HG02943 (cell line): ENCODE measurements at regions not wholly inside any gene's neighbourhood (a gene's known extent, or its start where the extent isn't known, plus 50 kb on each side); places are given as distances from the start of the nearest gene placed in this dataset.

ENCODE experiments used
- ATAC-seq: cut with Tn5 transposase; IDR thresholded peaks from one replicate; pipeline ENCODE4 v1.9.1; 2021; ENCODE audit warnings: mild to moderate bottlenecking, low read depth, moderate library complexity; ENCODE audit not compliant: unreplicated experiment

DNA sequence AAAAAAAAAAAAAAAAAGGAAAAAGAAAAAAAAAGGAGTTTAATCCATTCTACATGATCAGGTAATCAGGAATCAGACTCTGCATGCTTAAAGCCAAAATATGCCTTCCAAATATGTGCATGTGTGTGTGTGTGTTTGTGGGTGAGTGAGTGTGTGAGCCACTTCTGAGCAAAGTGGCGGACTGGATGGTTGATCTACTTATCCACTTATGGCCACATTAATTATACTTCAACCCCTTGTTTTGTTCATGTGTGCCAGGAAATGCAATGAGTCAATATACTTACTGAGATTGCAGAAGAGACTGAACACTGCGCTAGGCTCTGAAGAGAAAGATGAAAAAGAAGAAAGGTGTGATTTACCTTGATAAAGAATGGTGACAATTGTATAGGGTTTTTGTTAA is 586.5 kb upstream of the NXPH2 start:
- no peak for ATAC-seq

DNA sequence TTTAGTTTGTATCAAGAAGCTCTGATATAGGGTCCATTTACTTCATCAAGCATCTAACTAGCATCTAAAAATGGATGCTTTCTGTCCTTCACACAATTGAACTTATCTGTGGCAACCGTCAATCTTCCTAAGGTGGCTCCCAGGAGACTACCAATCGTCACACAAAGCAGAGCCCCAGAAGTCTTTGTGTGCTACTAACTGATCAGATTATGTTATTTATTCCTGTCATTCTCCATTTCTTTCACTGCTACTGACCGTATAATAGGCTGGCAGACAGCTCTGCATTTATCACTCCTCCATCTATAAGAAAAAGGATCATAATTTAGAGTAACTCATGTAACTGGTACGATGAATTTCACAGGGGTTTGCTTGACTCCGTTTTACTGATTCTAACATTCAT is 585.0 kb upstream of the NXPH2 start:
- no peak for ATAC-seq

DNA sequence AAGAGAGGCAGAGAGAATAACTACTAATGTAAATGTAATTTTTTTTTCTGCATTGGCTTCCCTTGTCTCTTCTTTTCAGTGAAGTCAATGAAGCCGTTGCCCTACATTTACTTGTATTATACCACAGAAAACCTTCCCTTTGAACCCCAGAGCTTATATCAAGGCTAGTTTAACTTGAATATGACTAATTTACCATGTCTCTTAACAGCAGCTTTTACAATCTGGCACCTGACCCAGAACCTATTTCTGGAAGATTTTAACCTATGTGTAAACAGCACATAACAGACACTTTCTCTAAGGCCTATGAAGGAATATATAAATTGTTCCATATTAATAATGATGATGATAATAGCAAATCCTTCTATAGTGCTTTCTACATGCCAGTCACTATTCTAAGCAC is 580.5 kb upstream of the NXPH2 start:
- no peak for ATAC-seq

DNA sequence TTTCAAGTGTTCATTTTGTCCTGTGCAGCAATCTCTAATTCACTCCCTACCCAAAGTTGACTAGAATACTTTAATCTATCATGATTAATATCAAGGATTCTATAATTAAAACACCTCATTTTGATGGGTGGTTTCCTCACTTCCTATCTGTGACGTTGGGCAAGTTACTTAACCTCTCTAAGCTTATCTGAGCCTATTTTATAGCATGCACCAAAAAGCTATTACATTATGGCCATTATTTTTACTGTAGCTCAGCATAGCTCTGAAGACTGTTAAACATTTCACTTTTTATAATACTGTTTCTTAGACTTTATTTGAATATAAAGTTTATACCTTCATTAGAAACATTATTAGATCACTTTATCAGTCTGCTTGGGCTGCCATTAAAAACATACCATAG is 579.6 kb upstream of the NXPH2 start:
- no peak for ATAC-seq

DNA sequence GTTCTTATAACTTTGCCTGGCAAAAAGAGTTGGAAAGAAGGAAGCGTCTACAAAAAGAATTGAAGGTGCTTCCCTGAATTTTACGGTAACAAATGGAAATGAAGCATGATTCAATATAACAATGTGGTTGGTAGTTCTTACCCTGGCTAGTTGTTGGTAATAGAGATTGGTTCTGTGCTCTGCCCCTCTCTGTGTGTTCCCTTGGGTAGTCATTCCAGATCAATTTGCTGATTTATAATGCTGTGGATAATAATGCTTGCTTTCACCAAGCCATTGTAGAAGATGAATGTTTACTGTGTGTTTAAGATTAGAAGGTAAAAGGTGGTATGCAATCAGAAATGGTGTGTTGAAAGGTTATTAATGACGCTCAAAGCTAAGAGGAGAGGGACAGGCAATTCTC is 577.8 kb upstream of the NXPH2 start:
- ATAC-seq: no peak

DNA sequence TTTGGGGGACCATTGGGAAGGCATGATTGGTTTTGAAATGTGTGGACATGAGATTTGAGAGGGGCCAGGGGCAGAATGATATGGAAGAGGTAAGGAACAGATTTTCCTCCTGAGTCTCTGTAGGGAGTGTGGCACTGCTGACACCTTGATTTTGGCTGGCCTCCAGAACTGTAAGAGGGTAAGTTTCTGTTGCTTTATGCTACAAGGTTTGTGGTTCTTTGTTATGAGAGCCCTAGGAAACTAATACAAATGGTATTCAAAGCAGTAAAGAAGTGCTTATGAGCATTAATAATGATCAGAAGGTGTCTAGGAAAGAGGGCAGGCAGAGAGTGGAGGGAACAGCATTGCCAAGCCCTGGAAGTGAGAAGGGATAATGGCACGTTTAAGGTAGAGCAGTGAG is 574.3 kb upstream of the NXPH2 start:
- ATAC-seq: no peak

DNA sequence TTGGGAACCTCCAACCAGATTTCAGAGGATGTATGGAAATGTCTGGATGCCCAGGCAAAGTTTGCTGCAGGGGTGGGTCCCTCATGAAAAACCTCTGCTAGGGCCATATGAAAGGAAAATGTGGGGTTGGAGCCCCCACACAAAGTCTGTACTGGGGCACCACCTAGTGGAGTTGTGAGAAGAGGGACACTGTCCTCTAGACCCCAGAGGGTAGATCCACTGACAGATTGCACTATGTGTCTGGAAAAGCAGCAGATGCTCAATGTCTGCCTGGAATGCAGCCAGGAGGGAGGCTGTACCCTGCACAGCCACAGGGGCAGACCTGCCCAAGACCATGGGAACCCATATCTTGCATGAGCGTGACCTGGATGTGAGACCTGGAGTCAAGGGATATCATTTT is 573.7 kb upstream of the NXPH2 start:
- ATAC-seq: no peak

DNA sequence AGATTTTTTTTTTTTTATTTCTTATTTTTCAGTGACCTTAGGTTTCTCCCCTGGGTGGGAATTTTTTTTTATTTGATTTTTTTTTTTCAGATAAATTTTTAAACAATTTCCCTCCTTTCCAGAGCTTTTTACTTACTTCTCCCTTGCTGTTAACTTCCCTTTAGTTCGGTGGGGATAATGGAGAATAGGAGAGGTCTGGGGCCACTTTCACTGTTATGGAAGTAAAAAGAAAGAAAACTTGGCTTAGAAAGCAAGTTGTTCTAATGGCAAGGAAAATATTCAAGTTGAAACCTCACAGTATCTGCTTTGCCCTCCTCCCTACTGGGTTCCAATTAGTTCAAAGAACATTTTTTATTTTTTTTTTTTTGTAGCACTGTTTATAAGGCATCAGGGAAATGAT is 537.1 kb upstream of the NXPH2 start:
- no peak for ATAC-seq

DNA sequence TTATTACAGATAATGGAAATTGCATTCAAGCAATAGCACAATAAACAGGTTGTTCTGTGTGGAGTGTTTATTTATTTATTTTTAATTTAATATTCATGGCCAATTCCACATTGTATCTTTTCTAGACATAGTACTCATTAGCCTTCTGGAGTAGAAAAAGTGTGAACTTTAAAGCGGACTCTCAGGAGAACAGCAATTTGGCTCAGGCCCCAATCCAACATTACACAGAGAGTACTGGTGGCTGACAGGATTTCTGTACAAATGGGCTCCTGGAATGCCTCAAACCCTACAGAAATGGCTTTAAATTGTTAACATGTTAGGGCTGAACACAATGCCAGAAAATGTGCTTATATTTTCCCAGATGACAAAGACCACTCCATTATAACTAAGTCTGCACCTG is 533.9 kb upstream of the NXPH2 start:
- no peak for ATAC-seq

DNA sequence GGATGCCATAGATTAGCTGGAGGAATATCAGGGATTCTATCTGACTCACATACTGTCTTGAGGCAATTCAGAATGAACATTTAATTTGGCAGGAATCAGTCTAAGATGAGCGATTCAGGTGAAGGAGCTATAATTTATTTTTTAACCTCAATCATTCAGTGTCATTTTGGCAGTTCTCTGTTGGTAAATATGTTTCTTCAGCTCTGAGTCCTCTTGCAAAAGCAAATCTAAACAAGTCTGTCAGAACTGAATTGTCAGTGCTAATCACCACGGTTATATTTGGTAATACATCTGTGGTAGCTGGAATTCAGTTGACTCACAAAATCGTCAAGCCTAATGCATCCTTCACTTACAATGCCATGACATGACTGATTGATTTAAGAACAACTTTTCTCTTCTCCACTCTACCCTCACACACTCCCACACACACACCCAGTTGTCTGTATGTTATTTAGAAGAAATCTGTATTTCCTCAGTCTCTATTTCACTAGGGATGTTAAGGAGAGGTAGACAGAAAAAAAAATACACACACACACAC is 516.6 kb upstream of the NXPH2 start:
- ATAC-seq: no peak

DNA sequence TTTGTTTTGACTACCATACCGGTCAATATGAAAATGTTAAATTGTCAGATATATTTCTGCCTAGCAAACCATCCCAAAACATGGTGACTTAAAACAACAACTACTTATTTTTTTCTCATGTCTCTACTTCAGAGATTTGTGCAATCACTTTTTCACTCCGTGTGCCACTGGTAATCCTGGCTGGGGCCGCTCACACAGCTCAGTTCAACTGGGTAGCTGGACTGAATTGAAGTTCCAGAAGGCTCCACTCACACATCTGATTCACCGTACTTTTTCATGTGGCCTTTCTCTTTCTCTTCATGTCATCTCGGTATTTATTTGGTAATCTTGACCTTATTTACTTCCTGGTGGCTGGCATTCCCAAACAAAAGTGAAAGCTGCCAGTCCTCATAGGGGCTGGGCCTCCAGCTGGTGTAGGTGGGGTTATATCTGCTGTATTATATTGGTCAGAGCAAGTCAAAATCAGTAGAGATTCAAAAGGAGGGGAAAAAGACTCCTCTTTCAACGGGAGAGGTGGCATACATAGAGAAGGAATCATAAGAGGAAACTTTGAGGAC is 513.9 kb upstream of the NXPH2 start:
- no peak for ATAC-seq

DNA sequence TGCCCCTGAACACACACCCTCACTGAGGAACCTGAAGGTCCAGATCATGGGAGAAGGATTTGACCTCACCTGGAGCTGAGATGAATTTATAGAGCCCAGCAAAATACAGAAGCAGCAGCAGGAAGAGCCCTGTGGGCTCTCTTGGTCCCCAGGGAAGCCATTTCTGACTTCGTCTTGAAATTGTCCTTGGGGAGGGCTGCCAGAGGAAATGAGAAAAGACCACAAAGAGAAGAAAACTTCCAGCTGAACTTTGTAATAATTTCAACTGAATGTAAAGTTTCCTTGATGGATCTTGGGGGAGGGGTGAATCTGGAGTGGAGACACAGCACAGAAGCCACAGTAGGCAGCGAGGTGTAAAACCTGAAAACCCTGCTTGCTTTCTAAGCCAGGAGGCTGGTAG is 500.9 kb upstream of the NXPH2 start:
- no peak for ATAC-seq

DNA sequence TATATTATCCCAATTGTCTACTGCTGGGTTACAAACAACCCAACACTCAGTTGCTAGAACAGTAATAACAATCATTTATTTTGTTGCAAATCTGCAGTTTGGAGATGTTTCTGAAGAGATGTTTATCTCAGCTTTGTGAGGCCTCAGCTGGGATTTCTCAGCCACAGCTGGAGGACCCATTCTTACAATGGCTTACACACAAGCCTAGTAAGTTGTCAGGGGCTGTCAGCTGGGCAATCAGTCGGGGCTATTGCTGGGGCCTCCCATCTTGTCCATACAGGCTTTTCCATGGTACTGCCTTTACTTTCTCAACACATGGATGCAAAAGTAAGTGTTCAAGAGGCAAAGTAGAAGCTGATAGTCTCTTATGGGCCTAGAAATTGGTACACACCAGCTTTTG is 491.7 kb upstream of the NXPH2 start:
- ATAC-seq: no peak

DNA sequence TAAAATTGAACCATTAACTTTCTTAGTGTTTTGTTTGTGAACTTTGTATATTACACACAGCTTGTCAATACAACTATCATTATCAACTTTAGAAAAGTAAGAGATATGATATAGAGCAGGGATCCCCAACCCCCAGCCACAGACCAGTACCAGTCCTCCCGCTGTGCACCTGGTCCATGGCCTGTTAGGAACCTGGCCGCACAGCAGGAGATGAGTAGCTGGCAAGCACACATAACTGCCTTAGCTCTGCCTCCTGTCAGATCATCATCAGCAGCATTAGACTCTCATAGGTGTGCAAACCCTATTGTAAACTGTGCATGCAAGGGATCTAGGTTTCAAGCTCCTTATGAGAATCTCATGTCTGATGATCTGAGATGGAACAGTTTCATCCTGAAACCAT is 491.0 kb upstream of the NXPH2 start:
- no peak for ATAC-seq

DNA sequence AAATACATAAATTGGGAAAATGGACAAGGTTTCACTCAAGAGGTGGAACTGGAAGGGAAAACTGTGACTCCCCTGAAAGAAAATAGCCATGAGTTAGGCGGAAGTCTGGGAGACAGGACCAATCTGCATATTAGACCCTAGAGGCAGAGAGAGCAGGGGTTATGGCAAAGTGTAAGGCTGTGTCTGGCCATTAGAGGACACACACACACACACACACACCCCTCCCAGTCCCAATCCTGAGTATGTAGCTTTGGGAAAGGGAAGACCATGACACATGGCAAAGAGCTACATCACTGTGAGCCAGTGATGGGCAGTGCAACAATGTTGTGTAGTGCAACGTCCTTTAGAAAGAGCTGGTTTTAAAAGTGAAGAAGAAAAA is 479.9 kb upstream of the NXPH2 start:
- no peak for ATAC-seq

DNA sequence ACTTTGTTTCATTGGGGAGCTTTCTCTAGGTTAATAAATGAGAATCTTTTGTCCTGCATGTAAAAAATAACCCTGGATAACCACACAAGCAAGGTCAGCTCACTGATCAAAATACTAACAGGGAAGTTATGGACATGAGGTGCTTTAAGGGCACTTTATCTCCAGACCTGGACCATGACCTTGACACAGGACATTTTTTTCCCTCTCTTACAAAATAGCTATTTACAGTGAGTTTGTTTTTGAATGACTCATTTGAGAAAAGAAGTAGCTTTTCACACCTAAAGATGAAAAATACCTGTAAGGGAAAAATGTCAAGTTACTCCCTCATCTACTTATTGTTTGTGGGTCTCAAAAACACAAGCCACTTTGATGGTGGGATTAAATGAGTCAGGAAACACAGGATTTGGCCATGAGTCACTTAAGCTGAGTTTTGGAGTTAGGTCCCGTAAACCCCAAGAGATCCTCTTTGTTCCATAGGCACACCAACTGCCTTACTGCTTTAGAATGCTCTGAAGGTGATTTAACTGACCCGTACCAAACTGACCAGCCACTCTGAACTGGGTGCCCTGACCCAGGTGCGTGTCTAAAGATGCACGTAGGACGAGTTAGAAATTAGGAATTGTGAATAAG is 479.3 kb upstream of the NXPH2 start:
- ATAC-seq: no peak

DNA sequence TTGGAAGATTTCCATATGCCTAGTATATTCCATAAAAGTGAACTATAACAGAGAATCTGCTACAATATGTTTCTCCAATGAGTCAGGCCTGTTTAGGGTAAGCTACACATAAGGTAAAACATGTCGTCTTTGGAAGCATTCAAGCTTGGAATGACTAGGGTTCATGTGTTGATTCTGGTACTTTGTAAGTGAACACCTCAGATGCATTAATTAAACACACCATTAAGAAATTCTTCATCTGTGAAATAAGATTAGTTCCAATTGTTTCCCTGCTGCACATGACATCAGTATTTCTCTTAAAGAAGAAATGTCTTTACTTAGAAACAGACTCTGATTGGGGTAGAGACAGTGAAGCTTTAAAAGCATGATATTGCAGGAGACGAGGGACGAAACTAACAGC is 461.1 kb upstream of the NXPH2 start:
- ATAC-seq: no peak

DNA sequence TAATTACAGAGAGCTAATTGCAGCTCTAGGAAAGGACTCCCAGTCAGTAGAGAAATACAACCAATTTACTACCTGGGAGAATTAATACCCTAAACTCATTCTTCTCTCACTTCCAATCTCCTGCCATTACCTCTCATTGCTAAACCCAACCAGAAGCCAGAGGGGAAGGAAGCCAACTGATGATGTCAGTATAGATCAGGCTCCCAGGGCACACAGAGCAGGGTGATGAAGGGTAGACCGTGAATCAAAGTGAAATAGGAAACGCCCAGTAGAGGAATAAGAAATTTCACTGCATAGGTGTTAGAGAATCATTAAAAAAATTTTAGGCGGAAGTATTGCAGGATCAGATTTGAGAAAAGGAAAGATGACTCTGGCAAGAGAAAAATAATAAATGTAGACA is 456.8 kb upstream of the NXPH2 start:
- no peak for ATAC-seq

DNA sequence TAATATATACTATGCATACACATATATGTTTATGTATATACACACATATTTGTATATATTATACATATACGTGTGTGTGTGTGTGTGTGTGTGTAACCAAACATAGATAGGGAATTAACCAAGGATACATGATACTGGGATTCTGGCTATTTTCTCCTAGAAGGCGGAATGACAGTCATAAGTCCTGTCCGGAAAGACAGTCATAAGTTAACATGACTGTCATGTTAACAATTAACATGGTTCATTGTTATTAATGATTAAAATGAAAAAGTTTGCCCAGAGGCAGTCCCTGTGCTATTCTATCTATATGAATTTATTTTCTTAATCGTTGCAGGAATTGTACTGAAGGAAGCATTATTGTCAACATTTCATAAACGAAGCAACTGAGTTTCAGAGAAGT is 450.7 kb upstream of the NXPH2 start:
- ATAC-seq: no peak

DNA sequence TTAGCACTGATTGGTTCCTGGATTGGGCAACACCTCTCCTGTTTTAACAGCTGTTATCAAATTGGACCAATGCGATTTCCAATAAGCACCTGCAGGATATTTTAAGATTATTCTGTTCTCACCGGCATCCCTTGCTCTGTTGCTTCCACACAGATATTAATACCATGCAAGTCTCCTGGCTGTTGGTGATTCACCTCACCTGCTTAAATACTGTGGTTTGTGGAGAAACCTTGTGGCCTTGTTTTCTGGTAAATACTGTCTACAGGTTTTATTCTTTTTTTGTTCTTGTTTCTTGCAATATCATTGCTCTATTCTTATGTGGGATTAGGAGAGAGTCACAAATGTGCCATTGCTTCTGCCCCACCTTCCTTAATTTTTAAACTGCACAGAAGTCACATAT is 448.1 kb upstream of the NXPH2 start:
- ATAC-seq: no peak

DNA sequence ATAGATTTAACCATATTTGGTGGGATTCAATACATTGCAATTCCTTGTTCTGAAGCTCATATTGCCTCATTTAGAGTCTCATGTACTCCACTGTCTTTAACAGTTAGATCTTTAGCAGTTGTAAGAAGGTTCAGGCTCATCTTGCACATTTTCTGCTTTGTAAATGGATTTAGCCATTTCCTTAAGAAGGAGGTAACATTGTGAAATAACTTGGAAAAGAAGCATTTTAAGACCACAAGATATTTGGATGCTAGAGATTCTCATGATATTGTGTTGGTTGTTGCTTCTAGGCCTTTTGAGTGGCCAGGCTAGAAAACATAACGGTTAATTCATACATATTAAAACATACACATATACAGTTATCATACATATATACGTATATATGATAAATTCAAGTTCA is 445.8 kb upstream of the NXPH2 start:
- ATAC-seq: no peak

DNA sequence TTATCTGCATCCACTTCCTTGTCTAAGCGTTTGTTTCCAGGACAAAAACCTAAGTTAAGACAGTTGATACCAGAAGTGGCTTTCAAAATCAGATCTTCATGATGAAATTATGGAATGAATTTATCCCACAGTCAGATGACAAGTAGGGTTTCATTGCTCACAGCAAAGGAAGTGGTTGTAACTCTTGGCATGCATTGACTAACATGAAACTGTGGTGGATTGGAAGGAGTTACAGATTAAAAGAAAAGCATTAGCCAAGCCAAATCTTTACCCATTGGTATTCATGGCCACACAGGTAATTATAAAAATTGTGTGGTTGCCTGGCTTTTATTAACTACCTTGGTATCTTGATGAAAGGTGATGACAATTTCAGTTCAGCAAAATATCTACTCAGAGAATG is 438.0 kb upstream of the NXPH2 start:
- no peak for ATAC-seq

DNA sequence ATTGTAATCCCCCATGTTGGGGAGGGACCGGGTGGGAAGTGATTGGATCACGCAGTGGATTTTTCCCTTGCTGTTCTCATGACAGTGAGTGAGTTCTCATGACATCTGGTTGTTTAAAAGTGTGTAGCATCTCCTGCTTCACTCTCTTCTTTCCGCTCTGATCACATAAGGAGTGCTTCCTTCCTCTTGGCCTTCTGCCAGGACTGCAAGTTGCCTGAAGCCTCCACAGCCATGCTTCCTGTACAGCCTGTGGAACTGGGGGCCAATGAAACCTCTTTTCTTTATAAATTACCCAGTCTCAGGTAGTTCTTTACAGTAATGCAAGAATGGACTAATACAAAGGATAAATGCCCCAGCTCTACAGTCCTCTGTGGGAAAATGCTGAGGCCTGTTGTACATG is 437.5 kb upstream of the NXPH2 start:
- ATAC-seq: no peak
